Choroid plexus epithelial cell (primary cell): ENCODE measurements at regions not wholly inside any gene's neighbourhood (a gene's known extent, or its start where the extent isn't known, plus 50 kb on each side); places are given as distances from the start of the nearest gene placed in this dataset.

Source experiments
- DNase-seq: peaks from one replicate; pipeline ENCODE4 v3.0.0-alpha.2; 2010; ENCODE audit warnings: low read depth
- H3K4me3 ChIP-seq: 2 replicates; pipeline ENCODE4 v1.5.1; 2011; ENCODE audit warnings: low read depth, mild to moderate bottlenecking, control low read depth, low read length, moderate library complexity
- CTCF ChIP-seq: conservative IDR thresholded peaks from 2 replicates; pipeline ENCODE4 v1.5.1; 2011; ENCODE audit warnings: low read depth, mild to moderate bottlenecking, control low read depth, inconsistent platforms, low read length, moderate library complexity

DNA sequence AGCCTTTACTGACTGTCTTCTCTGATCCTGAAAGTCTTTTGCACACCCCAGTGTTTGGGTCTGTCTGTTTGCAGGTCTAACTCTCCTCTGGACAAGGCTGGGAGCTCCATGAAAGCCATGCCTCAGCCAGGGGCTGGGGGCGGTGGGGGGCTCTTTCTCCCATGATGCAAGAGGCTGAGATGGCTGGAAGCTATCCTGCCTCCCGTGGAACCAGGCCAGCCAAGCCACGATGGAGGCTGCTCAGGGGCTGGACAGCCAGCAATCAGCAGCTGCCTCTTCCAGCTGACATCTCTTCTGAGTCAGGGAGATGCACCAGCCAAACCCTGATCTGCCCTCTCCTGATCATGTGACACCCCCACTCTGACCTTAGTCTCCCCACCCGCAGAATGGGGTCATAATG is 154.0 kb downstream of the BARX1 start:
- TF ChIP-seq CTCF = no peak
- H3K4me3 ChIP-seq = no peak overlapping the region
- no peak for DNase-seq

DNA sequence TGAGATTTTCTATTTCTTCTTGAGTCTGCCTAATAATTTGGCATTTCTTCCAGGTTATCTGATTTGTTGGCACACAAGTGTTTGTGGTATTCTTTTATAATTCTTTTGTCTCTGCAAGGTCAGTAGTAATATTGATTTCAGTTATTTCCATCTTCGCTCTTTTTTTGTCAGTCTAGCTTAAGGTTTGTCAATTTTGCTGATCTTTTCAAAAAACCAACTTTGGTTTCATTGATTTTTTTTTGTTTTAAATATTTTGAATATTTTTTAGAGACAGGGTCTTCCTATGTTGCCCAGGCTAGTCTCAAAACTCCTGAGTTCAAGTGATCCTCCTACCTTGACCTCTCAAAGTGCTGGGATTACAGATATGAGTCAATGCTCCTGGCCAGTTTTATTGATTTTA is 162.8 kb downstream of the BARX1 start:
- no peak for TF ChIP-seq CTCF
- DNase-seq = no peak
- H3K4me3 ChIP-seq = no peak overlapping the region

- no peak overlapping the region for H3K4me3 ChIP-seq
- DNase-seq = no peak
- TF ChIP-seq CTCF = no peak
Measured at GRCh38 chr9:93786204-93786603, 169.0 kb downstream of the BARX1 start.

GRCh38 chr9:93776873-93777272 is 178.3 kb downstream of the BARX1 start:
- no peak for TF ChIP-seq CTCF
- H3K4me3 ChIP-seq = no peak overlapping the region
- DNase-seq = no peak

GRCh38 chr9:93776256-93776655 is 178.9 kb downstream of the BARX1 start:
- no peak for DNase-seq
- no peak for TF ChIP-seq CTCF
- no peak overlapping the region for H3K4me3 ChIP-seq

- H3K4me3 ChIP-seq = no peak overlapping the region
- no peak for TF ChIP-seq CTCF
- no peak for DNase-seq
Measured at GRCh38 chr9:93774331-93775102, 180.6 kb downstream of the BARX1 start.

DNA sequence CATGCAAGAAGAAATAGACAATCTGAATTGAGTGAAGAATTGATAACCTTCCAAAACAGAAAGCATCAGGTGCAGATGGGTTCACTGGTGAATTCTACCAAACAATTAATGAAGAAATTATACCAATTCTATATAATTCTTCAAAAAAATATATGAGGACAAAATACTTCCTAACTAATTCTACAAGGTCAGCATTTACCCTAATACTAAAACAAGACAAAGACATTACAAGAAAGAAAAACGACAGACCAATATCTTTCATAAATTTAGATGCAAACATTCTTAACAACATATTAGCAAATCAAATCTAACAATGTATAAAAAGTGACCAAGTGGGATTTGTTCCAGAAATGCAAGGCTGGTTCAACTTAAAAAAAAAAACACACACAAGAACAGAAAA is 183.9 kb downstream of the BARX1 start:
- H3K4me3 ChIP-seq = no peak overlapping the region
- TF ChIP-seq CTCF = no peak

More for the DNA sequence above, 183.9 kb downstream of the BARX1 start:
- DNase-seq = no peak
